ENCODE measurements at regions not wholly inside any gene's neighbourhood (a gene's known extent, or its start where the extent isn't known, plus 50 kb on each side); places are given as distances from the start of the nearest gene placed in this dataset.

GRCh38 chr6:81456416-81456815 is 296.1 kb downstream of the TENT5A start:
- POLR2A ChIA-PET = no interaction called here
- CTCF ChIA-PET = no interaction called here

GRCh38 chr6:81455641-81456040 is 296.8 kb downstream of the TENT5A start:
- DNase-seq (ENCODE audit: extremely low spot score) = no peak
- TF ChIP-seq CTCF (IDR thresholded peaks at IDR 0.05; ENCODE audit: control extremely low read depth, extremely low read depth, low read depth, missing control alignments) = no peak
- CTCF ChIA-PET = no interaction called here
- POLR2A ChIA-PET = no interaction called here

More at GRCh38 chr6:81456416-81456815, 296.1 kb downstream of the TENT5A start:
- no peak for TF ChIP-seq CTCF (IDR thresholded peaks at IDR 0.05; ENCODE audit: control extremely low read depth, extremely low read depth, low read depth, missing control alignments)
- DNase-seq (ENCODE audit: extremely low spot score) = no peak

GRCh38 chr6:81451787-81452186 is 300.7 kb downstream of the TENT5A start:
- POLR2A ChIA-PET = no interaction called here
- CTCF ChIA-PET = interaction anchor here (1.4 kb wide), 1 partner anchor 8 kb away, joined by 5 read pairs; no protein-coding TSS in a partner anchor
- DNase-seq (ENCODE audit: extremely low spot score) = peak; percentile 12
- TF ChIP-seq CTCF (IDR thresholded peaks at IDR 0.05; ENCODE audit: control extremely low read depth, extremely low read depth, low read depth, missing control alignments) = no peak

GRCh38 chr6:81450180-81450579 is 302.3 kb downstream of the TENT5A start:
- ChIA-PET CTCF (no interaction called here), POLR2A (no interaction called here)
- no peak for DNase-seq (ENCODE audit: extremely low spot score)

GRCh38 chr6:81446509-81446908 is 306.0 kb downstream of the TENT5A start:
- DNase-seq (ENCODE audit: extremely low spot score) = no peak
- CTCF ChIA-PET = no interaction called here
- POLR2A ChIA-PET = no interaction called here
- no peak for TF ChIP-seq CTCF (IDR thresholded peaks at IDR 0.05; ENCODE audit: control extremely low read depth, extremely low read depth, low read depth, missing control alignments)

More at GRCh38 chr6:81450180-81450579, 302.3 kb downstream of the TENT5A start:
- TF ChIP-seq CTCF (IDR thresholded peaks at IDR 0.05; ENCODE audit: control extremely low read depth, extremely low read depth, low read depth, missing control alignments) = peak; percentile 2

- CTCF ChIA-PET = no interaction called here
- TF ChIP-seq CTCF (IDR thresholded peaks at IDR 0.05; ENCODE audit: control extremely low read depth, extremely low read depth, low read depth, missing control alignments) = no peak
- POLR2A ChIA-PET = no interaction called here
- no peak for DNase-seq (ENCODE audit: extremely low spot score)
Observed at GRCh38 chr6:81439417-81439816, 313.1 kb downstream of the TENT5A start.

GRCh38 chr6:81436990-81437389 is 315.5 kb downstream of the TENT5A start:
- no peak for TF ChIP-seq CTCF (IDR thresholded peaks at IDR 0.05; ENCODE audit: control extremely low read depth, extremely low read depth, low read depth, missing control alignments)
- ChIA-PET POLR2A (no interaction called here), CTCF (no interaction called here)
- DNase-seq (ENCODE audit: extremely low spot score) = no peak

Data from GM10248 (cell line).